ENCODE measurements at regions not wholly inside any gene's neighbourhood (a gene's known extent, or its start where the extent isn't known, plus 50 kb on each side); places are given as distances from the start of the nearest gene placed in this dataset.

GRCh38 chr3:88311826-88312225 is 162.1 kb downstream of the C3orf38 start:
- TF ChIP-seq CTCF (IDR thresholded peaks at IDR 0.05; ENCODE audit: low read depth, low read length): no peak
- no peak for TF ChIP-seq POLR2A (IDR thresholded peaks at IDR 0.05; ENCODE audit: extremely low read depth, insufficient read length)
- TF ChIP-seq MYC (IDR thresholded peaks at IDR 0.05; ENCODE audit: low read depth, low read length): no peak
- TF ChIP-seq, protein P1, sequence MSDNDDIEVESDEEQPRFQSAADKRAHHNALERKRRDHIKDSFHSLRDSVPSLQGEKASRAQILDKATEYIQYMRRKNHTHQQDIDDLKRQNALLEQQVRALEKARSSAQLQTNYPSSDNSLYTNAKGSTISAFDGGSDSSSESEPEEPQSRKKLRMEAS (IDR thresholded peaks at IDR 0.05; ENCODE audit: low read depth, low read length): no peak

Data from NB4 (cell line).